22Rv1 (cell line): ENCODE measurements at regions not wholly inside any gene's neighbourhood (a gene's known extent, or its start where the extent isn't known, plus 50 kb on each side); places are given as distances from the start of the nearest gene placed in this dataset.

Experiments
- ZFX ChIP-seq: fragments of 450-650 bp; IDR thresholded peaks from 2 replicates; pipeline ENCODE4 v1.6.1; 2017; ENCODE audit warnings: antibody characterized with exemption, borderline replicate concordance
- TF ChIP-seq, protein P1 (sequence below): fragments of 450-650 bp; IDR thresholded peaks from 2 replicates; pipeline ENCODE4 v1.5.1; 2017; ENCODE audit warnings: mild to moderate bottlenecking

DNA sequence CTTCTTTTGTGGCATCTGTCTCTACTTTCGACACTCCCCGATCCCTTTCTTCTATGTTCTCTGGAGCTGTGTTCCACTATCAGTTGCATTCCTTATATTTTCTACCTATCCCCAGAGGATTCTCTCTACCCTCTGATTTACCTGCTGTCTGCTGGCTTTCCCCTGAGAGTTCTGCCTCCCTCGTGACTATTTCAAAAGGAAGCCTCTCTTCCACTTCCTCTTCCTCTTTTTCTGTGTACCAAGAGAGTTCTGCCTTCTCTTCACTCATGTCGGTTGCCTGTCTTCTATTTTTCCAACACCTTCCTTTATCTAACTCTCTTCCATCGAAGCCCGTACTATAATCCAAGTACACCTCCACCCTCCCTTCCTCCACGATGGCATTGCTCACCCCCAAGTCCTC lies 631.7 kb downstream of the SMARCA1 start:
- TF ChIP-seq, protein P1, sequence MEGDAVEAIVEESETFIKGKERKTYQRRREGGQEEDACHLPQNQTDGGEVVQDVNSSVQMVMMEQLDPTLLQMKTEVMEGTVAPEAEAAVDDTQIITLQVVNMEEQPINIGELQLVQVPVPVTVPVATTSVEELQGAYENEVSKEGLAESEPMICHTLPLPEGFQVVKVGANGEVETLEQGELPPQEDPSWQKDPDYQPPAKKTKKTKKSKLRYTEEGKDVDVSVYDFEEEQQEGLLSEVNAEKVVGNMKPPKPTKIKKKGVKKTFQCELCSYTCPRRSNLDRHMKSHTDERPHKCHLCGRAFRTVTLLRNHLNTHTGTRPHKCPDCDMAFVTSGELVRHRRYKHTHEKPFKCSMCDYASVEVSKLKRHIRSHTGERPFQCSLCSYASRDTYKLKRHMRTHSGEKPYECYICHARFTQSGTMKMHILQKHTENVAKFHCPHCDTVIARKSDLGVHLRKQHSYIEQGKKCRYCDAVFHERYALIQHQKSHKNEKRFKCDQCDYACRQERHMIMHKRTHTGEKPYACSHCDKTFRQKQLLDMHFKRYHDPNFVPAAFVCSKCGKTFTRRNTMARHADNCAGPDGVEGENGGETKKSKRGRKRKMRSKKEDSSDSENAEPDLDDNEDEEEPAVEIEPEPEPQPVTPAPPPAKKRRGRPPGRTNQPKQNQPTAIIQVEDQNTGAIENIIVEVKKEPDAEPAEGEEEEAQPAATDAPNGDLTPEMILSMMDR, result no peak
- TF ChIP-seq ZFX, result no peak
